ENCODE measurements at regions not wholly inside any gene's neighbourhood (a gene's known extent, or its start where the extent isn't known, plus 50 kb on each side); places are given as distances from the start of the nearest gene placed in this dataset.

DNA sequence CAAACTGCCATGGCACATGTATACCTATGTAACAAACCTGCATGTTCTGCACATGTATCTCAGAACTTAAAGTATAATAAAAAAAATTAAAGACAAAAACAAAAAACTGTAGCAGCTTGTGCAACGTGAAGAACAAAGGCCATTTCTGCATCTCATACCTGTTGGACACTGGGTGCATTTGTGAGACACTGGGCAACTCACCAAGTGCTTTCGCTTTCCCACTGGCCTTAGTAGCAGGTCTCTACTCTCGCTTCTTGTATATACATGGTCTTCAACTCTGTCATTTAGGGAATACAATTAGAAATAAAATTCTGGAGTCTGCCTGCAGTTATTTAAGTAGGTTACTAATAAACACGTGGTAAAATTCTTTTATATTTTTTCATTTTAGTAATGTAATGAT is 423.8 kb downstream of the CBLN4 start:
- TF ChIP-seq, protein P1, sequence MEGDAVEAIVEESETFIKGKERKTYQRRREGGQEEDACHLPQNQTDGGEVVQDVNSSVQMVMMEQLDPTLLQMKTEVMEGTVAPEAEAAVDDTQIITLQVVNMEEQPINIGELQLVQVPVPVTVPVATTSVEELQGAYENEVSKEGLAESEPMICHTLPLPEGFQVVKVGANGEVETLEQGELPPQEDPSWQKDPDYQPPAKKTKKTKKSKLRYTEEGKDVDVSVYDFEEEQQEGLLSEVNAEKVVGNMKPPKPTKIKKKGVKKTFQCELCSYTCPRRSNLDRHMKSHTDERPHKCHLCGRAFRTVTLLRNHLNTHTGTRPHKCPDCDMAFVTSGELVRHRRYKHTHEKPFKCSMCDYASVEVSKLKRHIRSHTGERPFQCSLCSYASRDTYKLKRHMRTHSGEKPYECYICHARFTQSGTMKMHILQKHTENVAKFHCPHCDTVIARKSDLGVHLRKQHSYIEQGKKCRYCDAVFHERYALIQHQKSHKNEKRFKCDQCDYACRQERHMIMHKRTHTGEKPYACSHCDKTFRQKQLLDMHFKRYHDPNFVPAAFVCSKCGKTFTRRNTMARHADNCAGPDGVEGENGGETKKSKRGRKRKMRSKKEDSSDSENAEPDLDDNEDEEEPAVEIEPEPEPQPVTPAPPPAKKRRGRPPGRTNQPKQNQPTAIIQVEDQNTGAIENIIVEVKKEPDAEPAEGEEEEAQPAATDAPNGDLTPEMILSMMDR (IDR thresholded peaks at IDR 0.05) = no peak
- TF ChIP-seq POLR2A (IDR thresholded peaks at IDR 0.05) (no peak), EP300 (IDR thresholded peaks at IDR 0.05) (no peak), POLR2AphosphoS5 (IDR thresholded peaks at IDR 0.05) (no peak)
